ENCODE measurements at regions not wholly inside any gene's neighbourhood (a gene's known extent, or its start where the extent isn't known, plus 50 kb on each side); places are given as distances from the start of the nearest gene placed in this dataset.
"Not testable (repeated sequence)": the region's sequence is repeated elsewhere in the genome, so short reads cannot be mapped to it uniquely, and the experiment has no call there.

DNA sequence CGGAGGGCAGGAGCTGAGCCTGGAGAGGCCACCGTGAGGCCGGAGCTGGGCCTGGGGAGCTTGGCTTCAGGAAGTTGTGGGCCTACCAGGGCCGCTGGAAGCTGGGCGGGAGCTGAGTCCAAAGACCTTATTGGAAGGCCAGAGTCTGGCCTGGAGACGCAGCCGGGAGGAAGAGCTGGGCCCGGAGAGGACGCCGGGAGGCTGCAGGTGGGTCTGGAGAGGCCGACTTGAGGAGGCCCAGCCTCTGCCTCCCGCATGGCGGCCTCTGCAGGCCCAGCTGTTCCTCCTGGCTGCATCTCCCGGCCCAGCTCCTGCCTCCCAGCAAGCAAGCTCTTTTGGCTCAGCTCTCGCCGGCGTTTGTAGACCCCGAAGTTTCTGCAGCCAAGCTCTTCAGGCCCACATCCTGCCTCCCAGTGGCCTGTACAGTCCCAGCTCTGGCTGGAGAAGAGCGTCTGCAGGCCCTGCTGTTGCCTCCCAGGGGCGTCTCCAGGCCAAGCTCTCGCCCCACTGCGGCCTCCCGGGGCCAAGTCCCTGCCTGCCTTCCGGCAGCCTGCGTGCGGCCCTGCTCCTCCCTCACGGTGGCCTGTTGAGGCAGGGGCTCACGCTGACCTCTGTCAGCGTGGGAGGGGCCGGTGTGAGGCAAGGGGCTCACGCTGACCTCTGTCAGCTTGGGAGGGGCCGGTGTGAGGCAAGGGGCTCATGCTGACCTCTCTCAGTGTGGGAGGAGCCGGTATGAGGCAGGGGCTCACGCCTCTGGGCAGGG lies 70.4 kb upstream of the COBL start:
- not testable (repeated sequence) for DNase-seq

DNA sequence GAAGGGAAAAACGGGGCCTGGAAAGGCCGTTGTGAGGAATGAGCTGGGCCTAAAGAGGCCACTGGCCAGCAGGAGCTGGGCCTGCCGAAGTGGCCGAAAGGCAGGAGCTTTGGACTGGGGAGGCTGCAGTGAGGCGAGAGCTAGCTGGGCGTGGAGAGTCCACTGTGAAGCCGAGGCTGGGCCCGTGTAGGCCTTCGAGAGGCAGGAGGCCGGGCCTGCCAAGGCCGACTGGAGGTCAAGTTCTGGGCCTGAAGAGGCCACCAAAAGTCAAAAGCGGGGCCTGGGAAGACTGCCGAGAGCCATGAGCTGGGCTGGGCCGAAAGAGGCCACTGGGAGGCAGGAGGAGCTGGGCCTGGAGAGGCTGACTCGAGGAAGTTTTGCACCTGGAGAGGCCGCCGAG lies 69.6 kb upstream of the COBL start:
- not testable (repeated sequence) for DNase-seq

DNA sequence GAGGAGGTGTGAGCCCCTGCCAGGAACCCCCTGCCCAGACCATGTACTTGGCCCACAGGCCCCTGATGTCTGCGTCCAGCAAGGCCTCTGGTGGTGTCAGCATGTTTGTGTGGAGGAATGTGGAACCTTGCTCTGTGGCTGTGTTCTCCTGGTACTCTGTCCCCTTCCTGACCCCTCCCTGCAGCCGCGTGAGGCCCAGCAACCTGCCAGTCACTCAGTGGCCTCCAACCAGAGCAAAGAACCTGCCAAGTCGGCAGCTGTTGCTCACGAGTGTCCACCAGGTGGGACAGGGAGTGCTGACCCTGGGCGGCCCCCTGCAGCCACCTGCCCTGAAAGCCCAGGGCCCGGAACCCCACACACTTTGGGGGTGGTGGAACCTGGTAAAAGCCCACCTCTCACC lies 65.6 kb upstream of the COBL start:
- not testable (repeated sequence) for DNase-seq

DNA sequence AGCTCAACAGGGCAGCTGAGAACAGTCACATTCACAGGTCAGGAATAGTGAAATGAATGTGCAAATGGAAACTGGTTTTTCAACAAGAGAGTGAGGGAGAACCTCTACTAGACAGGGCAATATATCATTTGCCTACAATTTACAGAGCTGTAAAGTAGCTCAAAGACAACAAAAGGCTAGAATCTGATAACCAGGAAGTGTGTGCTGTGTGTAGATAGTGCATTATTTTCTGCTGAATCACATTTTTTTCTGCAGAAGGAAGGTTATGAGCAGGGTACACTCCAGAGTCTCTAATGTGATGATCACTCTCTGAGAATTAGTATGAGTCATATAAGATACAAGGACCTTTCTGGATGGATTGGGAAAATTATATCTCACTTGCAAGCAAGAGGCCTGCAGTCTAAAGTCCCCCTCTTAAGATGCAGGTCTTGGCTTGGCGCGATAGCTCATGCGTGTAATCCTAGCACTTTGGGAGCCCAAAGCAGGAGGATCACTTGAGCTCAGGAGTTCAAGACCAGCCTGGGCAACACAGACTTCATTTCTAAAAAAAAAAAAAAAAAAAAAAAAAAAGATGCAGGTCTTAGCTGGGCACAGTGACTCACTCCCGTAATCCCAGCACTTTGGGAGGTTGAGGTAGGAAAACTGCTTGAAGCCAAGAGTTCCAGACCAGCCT lies 59.9 kb upstream of the COBL start:
- no peak for DNase-seq

DNA sequence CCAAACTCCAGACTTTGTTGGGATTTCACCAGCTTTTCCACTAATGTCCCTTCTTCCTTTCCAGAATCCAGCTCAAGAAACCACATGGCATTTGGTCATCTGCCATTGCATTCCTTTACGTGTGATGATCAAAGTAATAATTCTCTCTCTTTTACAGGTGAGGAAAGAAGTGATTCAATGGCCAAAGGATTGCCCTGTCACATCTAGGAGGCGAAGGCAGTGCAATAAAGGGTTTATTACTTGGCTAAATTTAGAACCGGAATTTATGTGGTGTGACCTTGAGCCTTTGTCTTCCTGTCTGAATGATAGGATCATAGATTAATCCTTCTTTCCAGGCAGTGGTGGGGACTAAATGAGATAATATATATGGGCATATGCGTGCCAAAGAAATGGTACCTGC lies 58.3 kb upstream of the COBL start:
- DNase-seq, result no peak

DNA sequence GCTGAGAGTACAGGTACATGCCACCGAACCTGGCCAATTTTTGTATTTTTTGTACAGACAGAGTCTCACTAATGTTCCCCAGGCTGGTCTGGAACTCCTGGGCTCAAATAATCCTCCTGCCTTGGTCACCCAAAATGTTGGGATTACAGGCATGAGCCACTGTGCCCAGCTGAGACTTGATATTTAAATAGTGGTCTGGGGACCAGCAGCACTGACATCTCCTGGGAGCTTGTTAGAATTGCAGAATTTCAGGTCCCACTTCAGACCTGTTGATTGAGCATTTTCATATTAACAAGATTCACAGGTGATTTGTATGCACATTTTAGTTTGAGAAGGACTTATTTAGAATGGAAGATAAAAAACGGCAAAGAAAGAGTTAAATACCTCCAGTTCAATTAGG lies 57.0 kb upstream of the COBL start:
- DNase-seq, result not testable (repeated sequence)

DNA sequence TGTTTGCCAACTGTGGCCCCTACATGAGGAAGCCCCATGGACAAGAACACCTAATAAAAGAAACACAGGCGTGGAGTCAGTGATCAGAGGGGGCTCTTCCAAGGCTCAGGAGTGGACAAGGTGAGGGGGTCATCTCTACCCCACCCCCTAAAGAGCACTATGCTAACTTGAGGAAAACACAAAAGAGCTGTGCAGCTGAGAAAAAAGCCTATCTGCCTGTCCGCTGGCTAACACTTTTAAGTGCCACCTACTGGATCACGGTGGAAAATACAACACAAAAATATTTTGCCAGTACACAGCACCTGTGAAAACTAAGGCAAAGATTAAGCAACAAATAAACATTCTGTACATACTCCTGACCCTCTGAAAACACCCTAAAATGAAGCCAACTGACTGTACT lies 53.1 kb upstream of the COBL start:
- no peak for DNase-seq

DNA sequence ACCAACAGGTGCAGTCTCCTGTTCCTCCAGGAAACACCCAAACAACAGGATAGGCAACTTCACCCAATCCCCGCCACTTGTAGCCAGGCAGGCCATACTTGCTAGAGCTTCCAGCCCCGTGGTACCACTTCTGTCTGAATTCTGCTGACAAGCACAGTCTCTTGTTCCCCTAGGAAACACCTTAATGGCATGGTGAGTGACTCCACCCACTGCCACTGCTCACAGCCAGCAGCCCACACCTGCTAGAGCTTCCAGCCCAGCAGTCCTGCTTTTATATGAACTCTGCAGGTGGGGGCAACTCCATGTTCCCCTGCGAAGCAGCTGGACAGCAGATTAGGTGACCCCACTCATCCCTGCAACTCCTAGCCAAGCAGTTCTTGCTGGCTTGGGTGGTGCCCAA lies 52.6 kb upstream of the COBL start:
- not testable (repeated sequence) for DNase-seq

DNA sequence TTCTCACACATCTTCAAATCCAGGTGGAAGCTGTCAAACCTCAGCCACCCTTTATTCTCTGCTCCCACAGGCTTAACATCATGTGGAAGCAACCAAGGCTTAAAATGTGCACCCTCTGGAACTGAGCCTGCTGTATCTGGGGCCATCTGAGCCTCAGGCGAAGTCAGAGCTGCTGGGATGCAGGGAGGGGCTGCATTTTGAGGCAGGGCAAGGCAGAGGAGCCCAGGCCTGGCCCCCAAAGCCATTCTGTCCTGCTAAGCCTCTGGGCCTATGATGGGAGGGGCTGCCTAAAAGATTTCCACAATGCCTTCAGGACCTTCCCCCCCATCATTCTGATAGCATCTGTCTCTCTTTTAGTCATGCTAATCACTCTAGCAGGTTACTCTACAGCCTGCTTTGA lies 51.7 kb upstream of the COBL start:
- DNase-seq, result no peak

DNA sequence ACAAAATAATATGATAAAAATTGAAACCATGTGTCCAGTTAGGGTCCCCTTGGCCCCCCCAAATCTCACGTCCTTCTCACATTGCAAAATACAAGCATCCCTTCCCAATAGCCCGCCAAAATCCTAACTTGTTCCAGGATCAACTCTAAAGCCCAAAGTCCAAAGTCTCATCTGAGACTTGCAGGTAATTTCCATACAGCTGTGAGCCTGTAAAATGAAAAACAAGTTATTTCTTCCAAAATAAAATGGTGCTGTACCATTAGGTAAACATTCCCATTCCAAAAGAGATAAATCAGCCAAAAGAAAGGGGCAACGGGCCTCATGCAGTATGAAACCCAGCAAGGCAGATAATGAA lies 51.0 kb upstream of the COBL start:
- no peak for DNase-seq

DNA sequence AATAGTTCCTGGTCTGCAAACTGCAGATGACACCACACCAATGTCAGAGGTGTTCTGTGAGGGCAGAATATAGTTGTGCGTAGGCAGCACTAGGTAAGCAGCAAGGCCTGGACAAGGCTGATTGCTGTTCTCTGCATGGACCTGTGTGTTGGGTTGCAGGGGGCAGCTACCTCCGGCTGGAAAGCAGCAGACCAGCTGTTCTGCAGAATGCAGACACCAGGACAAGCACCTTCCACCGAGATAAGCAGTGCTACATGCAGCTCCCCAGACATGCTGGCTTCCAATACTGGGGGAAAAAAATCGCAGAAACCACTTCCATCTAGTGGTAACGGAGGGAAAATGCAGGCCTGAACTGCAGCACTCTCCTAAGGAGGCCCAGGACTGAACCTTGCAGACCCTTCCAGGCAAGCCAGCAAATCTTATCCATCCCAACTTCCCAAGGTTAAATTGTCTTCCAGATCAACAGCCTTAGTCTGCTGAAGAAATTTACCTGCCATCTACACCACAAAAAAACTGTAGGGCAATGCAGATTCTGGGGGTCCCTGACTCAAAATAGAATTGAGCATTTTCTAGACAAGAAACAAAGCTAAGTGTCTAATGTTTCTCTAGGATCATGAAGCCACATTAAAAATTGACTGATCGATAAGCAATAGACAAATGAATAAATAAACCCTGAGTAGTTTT lies 50.5 kb upstream of the COBL start:
- DNase-seq, result no peak

Measured in activated CD4-positive, alpha-beta T cell treated with anti-CD3 and anti-CD28 coated beads, Interleukin-2, amount 50 U/mL, for 1 hour (primary cell).